Tibial nerve (tissue), 3 donors: ENCODE measurements at regions not wholly inside any gene's neighbourhood (a gene's known extent, or its start where the extent isn't known, plus 50 kb on each side); places are given as distances from the start of the nearest gene placed in this dataset.

Experiments
- POLR2A ChIP-seq, 2 donors: fragments of 450-650 bp; IDR thresholded peaks; one replicate each; pipeline ENCODE4 v1.6.1; 2017; ENCODE audit warnings: antibody characterized with exemption in 2 of 2, mild to moderate bottlenecking in 2 of 2, moderate library complexity in 2 of 2
- TF ChIP-seq, protein P1 (sequence below), 5 experiments: fragments of 200-600 bp in 3 of 5; fragments of 450-650 bp in 2 of 5; sonication (generic) in 3 of 5; IDR thresholded peaks; one replicate each; pipeline ENCODE4 v1.5.1; 2016 to 2019; ENCODE audit warnings: antibody characterized with exemption in 5 of 5, mild to moderate bottlenecking in 3 of 5, moderate library complexity in 2 of 5

DNA sequence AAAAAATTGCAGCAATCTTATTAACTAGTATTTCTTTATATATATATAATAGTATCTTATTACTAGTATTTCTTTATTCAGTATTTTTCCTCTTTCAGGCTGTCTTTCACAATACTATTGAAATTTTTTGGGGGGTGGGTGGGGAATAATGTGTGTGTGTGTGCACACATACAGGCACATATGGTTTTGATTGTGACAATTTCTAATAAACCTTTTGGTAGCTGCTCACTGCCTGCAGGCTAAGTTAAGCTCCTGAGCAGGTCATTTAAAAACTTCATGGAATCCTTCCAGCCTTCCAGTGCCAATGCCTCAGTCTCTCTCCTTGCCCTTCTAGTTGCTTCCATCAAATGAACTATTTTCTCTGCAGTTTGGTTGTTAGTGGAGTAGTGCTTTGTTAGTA lies 490.1 kb downstream of the PCNX1 start:
- TF ChIP-seq, protein P1, sequence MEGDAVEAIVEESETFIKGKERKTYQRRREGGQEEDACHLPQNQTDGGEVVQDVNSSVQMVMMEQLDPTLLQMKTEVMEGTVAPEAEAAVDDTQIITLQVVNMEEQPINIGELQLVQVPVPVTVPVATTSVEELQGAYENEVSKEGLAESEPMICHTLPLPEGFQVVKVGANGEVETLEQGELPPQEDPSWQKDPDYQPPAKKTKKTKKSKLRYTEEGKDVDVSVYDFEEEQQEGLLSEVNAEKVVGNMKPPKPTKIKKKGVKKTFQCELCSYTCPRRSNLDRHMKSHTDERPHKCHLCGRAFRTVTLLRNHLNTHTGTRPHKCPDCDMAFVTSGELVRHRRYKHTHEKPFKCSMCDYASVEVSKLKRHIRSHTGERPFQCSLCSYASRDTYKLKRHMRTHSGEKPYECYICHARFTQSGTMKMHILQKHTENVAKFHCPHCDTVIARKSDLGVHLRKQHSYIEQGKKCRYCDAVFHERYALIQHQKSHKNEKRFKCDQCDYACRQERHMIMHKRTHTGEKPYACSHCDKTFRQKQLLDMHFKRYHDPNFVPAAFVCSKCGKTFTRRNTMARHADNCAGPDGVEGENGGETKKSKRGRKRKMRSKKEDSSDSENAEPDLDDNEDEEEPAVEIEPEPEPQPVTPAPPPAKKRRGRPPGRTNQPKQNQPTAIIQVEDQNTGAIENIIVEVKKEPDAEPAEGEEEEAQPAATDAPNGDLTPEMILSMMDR (IDR thresholded peaks at IDR 0.05): no peak
- no peak for TF ChIP-seq POLR2A (IDR thresholded peaks at IDR 0.05)
